H1 (cell line): ENCODE measurements at regions not wholly inside any gene's neighbourhood (a gene's known extent, or its start where the extent isn't known, plus 50 kb on each side); places are given as distances from the start of the nearest gene placed in this dataset.

Source experiments
- CTCF ChIA-PET: fragments of 300-600 bp; sonication (Branson Sonifier 250); formaldehyde crosslinking; loops from one replicate; lab custom pipeline; 2021; ENCODE audit not compliant: partially characterized antibody; lab: Charles Lee
- POLR2A ChIA-PET: fragments of 300-600 bp; sonication (Branson Sonifier 250); formaldehyde crosslinking; loops from one replicate; lab custom pipeline; 2021; ENCODE audit warnings: inconsistent platforms; ENCODE audit not compliant: partially characterized antibody; lab: Charles Lee
- DNase-seq, 2 experiments: peaks; one replicate each; pipeline versions ENCODE4 v3.0.0 to v3.0.0-alpha.2; 2010 to 2022; ENCODE audit warnings: low spot score in 2 of 2, low read depth in 1 of 2, mixed read lengths in 1 of 2
- FAIRE-seq: peaks from 2 replicates; lab custom pipeline; 2011; peaks lifted over from hg19 to GRCh38; lab: Jason Lieb, UNC
- H2AFZ ChIP-seq: 2 replicates; pipeline ENCODE4 v1.8.1; 2012; ENCODE audit warnings: low read length, inconsistent platforms
- H2AK5ac ChIP-seq: 2 replicates; pipeline ENCODE4 v1.6.1; 2013; ENCODE audit warnings: low read depth, low read length
- H2BK120ac ChIP-seq: replicated peaks from 2 replicates; pipeline ENCODE3; 2013; ENCODE audit warnings: low read depth, low read length, inconsistent platforms
- H2BK12ac ChIP-seq: 2 replicates; pipeline ENCODE4 v1.6.1; 2013; ENCODE audit warnings: low read depth, low read length
- H2BK15ac ChIP-seq: 2 replicates; pipeline ENCODE4 v1.6.1; 2013; ENCODE audit warnings: low read length
- H2BK20ac ChIP-seq: 2 replicates; pipeline ENCODE4 v1.6.1; 2013; ENCODE audit warnings: low read length
- H2BK5ac ChIP-seq: 2 replicates; pipeline ENCODE4 v1.6.1; 2013; ENCODE audit warnings: low read depth, low read length
- H3K14ac ChIP-seq: 2 replicates; pipeline ENCODE4 v1.6.1; 2013; ENCODE audit warnings: inconsistent platforms; ENCODE audit not compliant: insufficient read length
- H3K18ac ChIP-seq: 2 replicates; pipeline ENCODE4 v1.6.1; 2013; ENCODE audit warnings: low read length; ENCODE audit errors: extremely low read depth
- H3K23ac ChIP-seq: 2 replicates; pipeline ENCODE4 v1.6.1; 2013; ENCODE audit warnings: inconsistent platforms; ENCODE audit not compliant: insufficient read length
- H3K23me2 ChIP-seq: 2 replicates; pipeline ENCODE4 v1.6.1; 2013; ENCODE audit warnings: low read depth, low read length
- H3K27ac ChIP-seq: 2 replicates; pipeline ENCODE4 v1.6.1; 2011; ENCODE audit warnings: low read depth, low read length, inconsistent platforms
- H3K27me3 ChIP-seq, 4 experiments: replicated peaks in 1 of 4; 1 replicate in 1 of 4; 2 replicates in 3 of 4; pipeline versions ENCODE4 v1.6.1 to v1.8.1; 2011 to 2013; ENCODE audit warnings: low read length in 3 of 4, mild to moderate bottlenecking in 3 of 4, inconsistent platforms in 2 of 4, mixed read lengths in 2 of 4, moderate library complexity in 1 of 4; ENCODE audit not compliant: control insufficient read depth in 3 of 4, insufficient read depth in 3 of 4; ENCODE audit errors: extremely low read depth in 1 of 4
- H3K36me3 ChIP-seq, 4 experiments: 2 replicates each; pipeline versions ENCODE4 v1.6.1 to v1.8.1; 2011 to 2013; ENCODE audit warnings: mild to moderate bottlenecking in 4 of 4, low read length in 3 of 4, moderate library complexity in 2 of 4, control low read depth in 1 of 4, inconsistent platforms in 1 of 4; ENCODE audit not compliant: insufficient read depth in 4 of 4, control insufficient read depth in 2 of 4
- H3K4ac ChIP-seq: replicated peaks from 2 replicates; pipeline ENCODE3; 2013; ENCODE audit warnings: low read length, low read depth, mixed read lengths, inconsistent platforms; ENCODE audit not compliant: insufficient read length
- H3K4me1 ChIP-seq, 4 experiments: replicated peaks in 1 of 4; 1 replicate in 1 of 4; 2 replicates in 3 of 4; pipeline versions ENCODE4 v1.6.1 to v1.8.1; 2011 to 2013; ENCODE audit warnings: low read length in 3 of 4, inconsistent platforms in 2 of 4, mixed read lengths in 1 of 4; ENCODE audit not compliant: insufficient read depth in 4 of 4, control insufficient read depth in 3 of 4
- H3K4me2 ChIP-seq, 2 experiments: 2 replicates each; pipeline versions ENCODE4 v1.6.1 to v1.8.1; 2011 to 2013; ENCODE audit warnings: low read depth in 2 of 2, low read length in 2 of 2, control low read depth in 1 of 2, inconsistent platforms in 1 of 2, mild to moderate bottlenecking in 1 of 2; ENCODE audit not compliant: insufficient read depth in 1 of 2
- H3K4me3 ChIP-seq, 4 experiments: fragments of 200-600, 300-600 bp in 1 of 4; sonication (generic), shearing (Covaris generic), sonication (Bioruptor Twin) in 1 of 4; 2 replicates each; pipeline versions ENCODE4 v1.5.1 to v1.8.1; 2011 to 2016; ENCODE audit warnings: low read length in 4 of 4, low read depth in 3 of 4, control low read depth in 2 of 4, inconsistent platforms in 2 of 4, mild to moderate bottlenecking in 2 of 4, mixed read lengths in 1 of 4, moderate library complexity in 1 of 4; ENCODE audit not compliant: insufficient read depth in 2 of 4; ENCODE audit errors: extremely low read depth in 1 of 4
- H3K56ac ChIP-seq: replicated peaks from 2 replicates; pipeline ENCODE3; 2013; ENCODE audit warnings: low read depth, mild to moderate bottlenecking, mixed read lengths, low read length, inconsistent platforms; ENCODE audit not compliant: insufficient read length
- H3K79me1 ChIP-seq: 2 replicates; pipeline ENCODE4 v1.6.1; 2013; ENCODE audit warnings: low read depth, low read length, control low read depth
- H3K79me2 ChIP-seq, 2 experiments: 2 replicates each; pipeline versions ENCODE4 v1.6.1 to v1.8.1; 2012 to 2013; ENCODE audit warnings: low read length in 2 of 2, mild to moderate bottlenecking in 2 of 2, inconsistent platforms in 1 of 2; ENCODE audit not compliant: insufficient read depth in 2 of 2, control insufficient read depth in 1 of 2
- H3K9ac ChIP-seq, 4 experiments: replicated peaks in 1 of 4; 1 replicate in 1 of 4; 2 replicates in 3 of 4; pipeline versions ENCODE4 v1.6.1 to v1.8.1; 2011 to 2013; ENCODE audit warnings: low read depth in 3 of 4, low read length in 3 of 4, control low read depth in 2 of 4, mild to moderate bottlenecking in 2 of 4, moderate library complexity in 2 of 4, inconsistent platforms in 1 of 4; ENCODE audit errors: extremely low read depth in 1 of 4
- H3K9me3 ChIP-seq, 2 experiments: 2 replicates each; pipeline versions ENCODE4 v1.6.1 to v1.8.1; 2012 to 2013; ENCODE audit warnings: mild to moderate bottlenecking in 2 of 2, moderate library complexity in 2 of 2, control low read depth in 1 of 2, inconsistent platforms in 1 of 2, low read depth in 1 of 2, low read length in 1 of 2, mixed read lengths in 1 of 2; ENCODE audit not compliant: insufficient read depth in 2 of 2
- H4K20me1 ChIP-seq, 2 experiments: replicated peaks in 1 of 2; 2 replicates each; pipeline versions ENCODE3 to v1.8.1; 2011 to 2013; ENCODE audit warnings: inconsistent platforms in 2 of 2, low read length in 2 of 2, mild to moderate bottlenecking in 1 of 2; ENCODE audit not compliant: insufficient read depth in 2 of 2, control insufficient read depth in 1 of 2
- H4K5ac ChIP-seq: 2 replicates; pipeline ENCODE4 v1.6.1; 2013; ENCODE audit warnings: low read length, low read depth, mixed read lengths, inconsistent platforms; ENCODE audit not compliant: insufficient read length
- H4K8ac ChIP-seq: 2 replicates; pipeline ENCODE4 v1.8.0; 2013; ENCODE audit warnings: mild to moderate bottlenecking, moderate library complexity, low read length, inconsistent platforms; ENCODE audit not compliant: insufficient read depth; ENCODE audit errors: extremely low read depth
- H4K91ac ChIP-seq: replicated peaks from 2 replicates; pipeline ENCODE3; 2013; ENCODE audit warnings: low read length, mixed read lengths, inconsistent platforms; ENCODE audit not compliant: insufficient read length
- ATF3 ChIP-seq: IDR thresholded peaks from 2 replicates; pipeline ENCODE4 v1.6.1; 2011; ENCODE audit warnings: low read depth, mild to moderate bottlenecking, low read length; ENCODE audit not compliant: insufficient read depth
- CTCF ChIP-seq, 3 experiments: IDR thresholded peaks; 1 replicate in 2 of 3; 2 replicates in 1 of 3; pipeline versions ENCODE4 v1.5.1 to v1.6.1; 2011; ENCODE audit warnings: low read length in 3 of 3, mild to moderate bottlenecking in 3 of 3, inconsistent platforms in 2 of 3, low read depth in 1 of 3, moderate library complexity in 1 of 3; ENCODE audit not compliant: insufficient read depth in 1 of 3; ENCODE audit errors: control extremely low read depth in 1 of 3
- MAFK ChIP-seq: IDR thresholded peaks from 2 replicates; pipeline ENCODE4 v1.6.1; 2012; ENCODE audit warnings: low read depth, mild to moderate bottlenecking, improper control_type of control experiment, low read length

DNA sequence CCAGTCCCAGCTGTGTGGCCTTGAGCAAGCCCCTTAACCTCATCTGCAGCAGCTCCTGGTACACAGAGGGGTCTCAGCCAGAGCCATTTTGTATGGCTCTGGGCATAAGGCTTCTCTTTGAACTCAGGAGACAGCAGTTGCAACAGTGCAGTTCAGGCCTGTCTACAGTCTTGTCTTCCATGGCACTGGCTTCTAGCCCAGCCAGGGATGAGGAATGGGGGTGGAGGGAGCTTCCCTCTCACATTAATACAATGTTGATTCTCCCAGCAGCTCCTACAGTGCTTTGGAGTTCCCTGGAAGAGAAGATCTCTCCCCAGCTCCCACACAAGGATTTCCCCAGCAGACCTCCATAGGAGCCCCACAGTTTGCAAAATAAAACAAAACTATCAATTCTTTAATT, 350.2 kb downstream of the BUD13 start:
- DNase-seq: no peak
- peaks cover 1 to 16% (median 7%) of the 10 kb centered on the region in 4 experiments; a peak in 5 of 7 replicates for H3K4me1 ChIP-seq
- H2AFZ ChIP-seq: no peak overlapping the region
- ChIA-PET CTCF (interaction anchor here (0.8 to 4.8 kb wide), 29 partner anchors 9 to 269 kb away, joined by 3 to 31 read pairs (median 4); no protein-coding TSS in a partner anchor), POLR2A (no interaction called here)
- TF ChIP-seq ATF3 (no peak), MAFK (no peak), CTCF (IDR thresholded peaks at IDR 0.05; ENCODE audit: control extremely low read depth in 1 of 3, insufficient read depth in 1 of 3, low read depth in 1 of 3, low read length in 3 of 3) (no peak)
- no peak overlapping the region for H2BK5ac ChIP-seq
- no peak overlapping the region for H3K4me2 ChIP-seq
- peaks cover 0 to 2% of the 10 kb centered on the region in 2 experiments for H4K20me1 ChIP-seq
- no peak overlapping the region for H3K23ac ChIP-seq
- H3K18ac ChIP-seq: peak overlapping the region; percentile 52; the same call in 1 of the 2 replicates
- H3K4me3 ChIP-seq: no peak overlapping the region
- H3K9ac ChIP-seq: no peak overlapping the region
- no peak overlapping the region for H3K27ac ChIP-seq
- no peak overlapping the region for H4K5ac ChIP-seq
- no peak overlapping the region for H3K14ac ChIP-seq
- no peaks in the 10 kb centered on the region for H3K36me3 ChIP-seq
- no peak overlapping the region for H2BK20ac ChIP-seq
- no peaks in the 10 kb centered on the region; the same call in 1 of the 2 replicates for H3K79me1 ChIP-seq
- H2BK12ac ChIP-seq: no peak overlapping the region
- H3K27me3 ChIP-seq: no peaks in the 10 kb centered on the region
- H3K23me2 ChIP-seq: peaks cover 2% of the 10 kb centered on the region; the same call in 1 of the 2 replicates
- H4K8ac ChIP-seq: no peak overlapping the region
- H2AK5ac ChIP-seq: no peak overlapping the region
- H4K91ac ChIP-seq: no peak overlapping the region
- no peak for FAIRE-seq
- no peak overlapping the region for H3K4ac ChIP-seq
- no peak overlapping the region for H2BK120ac ChIP-seq
- no peak overlapping the region for H3K56ac ChIP-seq
- H3K79me2 ChIP-seq: 0 out of 4 replicates have a peak, but pooled peaks cover 0 to 4% of the 10 kb centered on the region in 2 experiments
- no peak overlapping the region for H2BK15ac ChIP-seq
- H3K9me3 ChIP-seq: peaks cover 0 to 4% of the 10 kb centered on the region in 2 experiments; a peak in 1 of 4 replicates
